ENCODE measurements at regions not wholly inside any gene's neighbourhood (a gene's known extent, or its start where the extent isn't known, plus 50 kb on each side); places are given as distances from the start of the nearest gene placed in this dataset.
"Not testable (repeated sequence)": the region's sequence is repeated elsewhere in the genome, so short reads cannot be mapped to it uniquely, and the experiment has no call there.

GRCh38 chr13:104949840-104950740 is 1585.4 kb downstream of the EFNB2 start:
- Mint-ChIP-seq H3K9me3 (peaks cover 4% of the 10 kb centered on the region), H3K36me3 (no peaks in the 10 kb centered on the region), H3K27ac (no peak overlapping the region), H3K4me3 (no peak overlapping the region), H3K4me1 (peaks cover 10% of the 10 kb centered on the region), H3K27me3 (ENCODE audit: low read depth) (no peaks in the 10 kb centered on the region)
- DNase-seq (ENCODE audit: low spot score in 2 of 2, unreplicated experiment in 2 of 2) = no peak
- TF ChIP-seq CTCF (IDR thresholded peaks at IDR 0.05; ENCODE audit: unreplicated experiment) = no peak

- Mint-ChIP-seq H3K4me1 (peaks cover 9% of the 10 kb centered on the region), H3K27ac (no peak overlapping the region), H3K27me3 (ENCODE audit: low read depth) (no peaks in the 10 kb centered on the region), H3K9me3 (no peaks in the 10 kb centered on the region), H3K36me3 (no peaks in the 10 kb centered on the region), H3K4me3 (no peak overlapping the region)
- TF ChIP-seq CTCF (IDR thresholded peaks at IDR 0.05; ENCODE audit: unreplicated experiment) = no peak
- no peak for DNase-seq (ENCODE audit: low spot score in 2 of 2, unreplicated experiment in 2 of 2)
These were observed 1591.3 kb downstream of the EFNB2 start for GRCh38 chr13:104944176-104944575.

- Mint-ChIP-seq H3K4me1 (peaks cover 9% of the 10 kb centered on the region), H3K36me3 (no peaks in the 10 kb centered on the region), H3K4me3 (no peak overlapping the region), H3K27ac (no peak overlapping the region), H3K9me3 (no peaks in the 10 kb centered on the region), H3K27me3 (ENCODE audit: low read depth) (no peaks in the 10 kb centered on the region)
- TF ChIP-seq CTCF (IDR thresholded peaks at IDR 0.05; ENCODE audit: unreplicated experiment) = no peak
- DNase-seq (ENCODE audit: low spot score in 2 of 2, unreplicated experiment in 2 of 2) = no peak
These were observed 1592.1 kb downstream of the EFNB2 start for GRCh38 chr13:104943331-104943730.

DNA sequence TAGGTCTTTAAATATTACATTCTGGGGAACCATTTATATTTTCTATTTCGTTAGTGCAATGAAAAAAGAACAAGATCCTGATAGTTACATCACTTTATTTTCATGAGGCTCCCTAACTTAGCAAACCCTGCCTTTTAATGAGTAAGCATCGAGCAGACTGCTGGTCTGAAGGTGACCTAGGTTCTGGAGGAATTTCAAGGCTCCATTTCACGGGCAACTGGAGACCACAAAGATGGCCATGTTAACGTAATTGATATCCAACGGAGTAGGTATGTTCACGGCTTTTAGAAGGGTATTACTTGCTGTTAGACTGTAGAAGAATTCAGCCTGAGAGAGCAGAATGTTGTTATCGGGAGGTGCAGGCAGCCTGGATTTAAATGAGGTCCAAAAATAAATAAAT is 1597.6 kb downstream of the EFNB2 start:
- peaks cover 7% of the 10 kb centered on the region for H3K9me3 Mint-ChIP-seq
- H3K27me3 Mint-ChIP-seq (ENCODE audit: low read depth) = no peaks in the 10 kb centered on the region
- no peak for TF ChIP-seq CTCF (IDR thresholded peaks at IDR 0.05; ENCODE audit: unreplicated experiment)
- no peak overlapping the region for H3K27ac Mint-ChIP-seq
- H3K4me1 Mint-ChIP-seq = peaks cover 3% of the 10 kb centered on the region
- no peak for DNase-seq (ENCODE audit: low spot score in 2 of 2, unreplicated experiment in 2 of 2)
- H3K36me3 Mint-ChIP-seq = peaks cover 7% of the 10 kb centered on the region
- no peak overlapping the region for H3K4me3 Mint-ChIP-seq

DNA sequence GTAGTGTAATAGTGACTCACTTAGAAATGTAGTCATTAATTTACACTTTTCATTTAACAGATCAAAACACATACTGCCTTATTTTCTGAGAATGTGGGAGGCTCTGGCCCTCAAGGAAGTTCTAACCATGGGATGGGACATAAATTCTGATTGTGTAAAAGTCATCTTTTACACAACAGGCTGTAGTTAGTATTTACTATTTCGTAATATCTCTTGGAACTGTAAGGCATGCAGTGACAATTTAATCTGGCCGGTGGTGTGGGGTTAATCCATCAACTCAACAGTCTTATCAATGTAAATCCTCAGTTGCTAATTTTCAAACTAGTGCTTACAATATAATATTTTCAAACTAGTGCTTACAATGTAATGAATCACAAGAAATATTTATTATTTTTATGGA is 1599.2 kb downstream of the EFNB2 start:
- Mint-ChIP-seq H3K9me3 (peaks cover 7% of the 10 kb centered on the region), H3K4me3 (no peak overlapping the region), H3K36me3 (peaks cover 7% of the 10 kb centered on the region), H3K4me1 (no peaks in the 10 kb centered on the region), H3K27me3 (ENCODE audit: low read depth) (no peaks in the 10 kb centered on the region), H3K27ac (no peak overlapping the region)
- no peak for DNase-seq (ENCODE audit: low spot score in 2 of 2, unreplicated experiment in 2 of 2)
- TF ChIP-seq CTCF (IDR thresholded peaks at IDR 0.05; ENCODE audit: unreplicated experiment) = no peak

DNA sequence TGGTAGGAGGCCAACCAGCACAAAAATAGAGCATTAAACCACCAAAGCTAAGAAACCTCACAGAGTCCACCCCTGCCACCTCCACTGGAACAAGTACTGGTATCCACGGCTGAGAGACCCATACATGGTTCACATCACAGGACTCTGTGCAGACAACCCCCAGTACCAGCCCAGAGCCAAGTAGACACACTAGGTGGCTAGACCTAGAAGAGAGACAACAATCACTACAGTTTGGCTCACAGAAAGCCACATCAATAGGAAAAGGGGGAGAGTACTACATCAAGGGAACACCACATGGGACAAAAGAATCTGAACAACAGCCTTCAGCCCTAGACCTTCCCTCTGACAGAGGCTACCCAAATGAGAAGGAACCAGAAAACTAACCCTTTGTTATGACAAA is 1614.9 kb downstream of the EFNB2 start:
- H3K4me1 Mint-ChIP-seq; DNase-seq (ENCODE audit: low spot score in 2 of 2, unreplicated experiment in 2 of 2); H3K4me3 Mint-ChIP-seq; H3K27ac Mint-ChIP-seq; H3K27me3 Mint-ChIP-seq (ENCODE audit: low read depth); H3K36me3 Mint-ChIP-seq: not testable (repeated sequence)
- H3K9me3 Mint-ChIP-seq = peaks cover 44% of the 10 kb centered on the region
